ENCODE measurements at regions not wholly inside any gene's neighbourhood (a gene's known extent, or its start where the extent isn't known, plus 50 kb on each side); places are given as distances from the start of the nearest gene placed in this dataset.

GRCh38 chr14:26104717-26105116 lies 493.1 kb downstream of the NOVA1 start:
- DNase-seq = no peak
- no peak for TF ChIP-seq GATA1 (IDR thresholded peaks at IDR 0.05; ENCODE audit: low read depth, low read length)
- TF ChIP-seq POLR2A (IDR thresholded peaks at IDR 0.05; ENCODE audit: low read length) = no peak

GRCh38 chr14:26097852-26098251 lies 500.0 kb downstream of the NOVA1 start:
- TF ChIP-seq GATA1 (IDR thresholded peaks at IDR 0.05; ENCODE audit: low read depth, low read length) (no peak), POLR2A (IDR thresholded peaks at IDR 0.05; ENCODE audit: low read length) (no peak)
- DNase-seq = no peak

GRCh38 chr14:26088275-26088674 lies 509.6 kb downstream of the NOVA1 start:
- no peak for DNase-seq
- TF ChIP-seq GATA1 (IDR thresholded peaks at IDR 0.05; ENCODE audit: low read depth, low read length) (no peak), POLR2A (IDR thresholded peaks at IDR 0.05; ENCODE audit: low read length) (no peak)

- no peak for DNase-seq
- TF ChIP-seq GATA1 (IDR thresholded peaks at IDR 0.05; ENCODE audit: low read depth, low read length) (no peak), POLR2A (IDR thresholded peaks at IDR 0.05; ENCODE audit: low read length) (no peak)
Measured at GRCh38 chr14:26081043-26081442, 516.8 kb downstream of the NOVA1 start.

- DNase-seq = no peak
- TF ChIP-seq POLR2A (IDR thresholded peaks at IDR 0.05; ENCODE audit: low read length) = no peak
- TF ChIP-seq GATA1 (IDR thresholded peaks at IDR 0.05; ENCODE audit: low read depth, low read length) = no peak
Measured at GRCh38 chr14:26078561-26078960, 519.3 kb downstream of the NOVA1 start.

- DNase-seq = no peak
- TF ChIP-seq POLR2A (IDR thresholded peaks at IDR 0.05; ENCODE audit: low read length) (no peak), GATA1 (IDR thresholded peaks at IDR 0.05; ENCODE audit: low read depth, low read length) (no peak)
Measured at GRCh38 chr14:26074892-26075291, 522.9 kb downstream of the NOVA1 start.

GRCh38 chr14:26070443-26070842 lies 527.4 kb downstream of the NOVA1 start:
- TF ChIP-seq GATA1 (IDR thresholded peaks at IDR 0.05; ENCODE audit: low read depth, low read length) = no peak
- TF ChIP-seq POLR2A (IDR thresholded peaks at IDR 0.05; ENCODE audit: low read length) = no peak

GRCh38 chr14:26067786-26068459 lies 529.9 kb downstream of the NOVA1 start:
- no peak for DNase-seq
- TF ChIP-seq POLR2A (IDR thresholded peaks at IDR 0.05; ENCODE audit: low read length) (no peak), GATA1 (IDR thresholded peaks at IDR 0.05; ENCODE audit: low read depth, low read length) (no peak)

More at GRCh38 chr14:26070443-26070842, 527.4 kb downstream of the NOVA1 start:
- DNase-seq = no peak

GRCh38 chr14:26067341-26067740 lies 530.5 kb downstream of the NOVA1 start:
- DNase-seq = no peak
- TF ChIP-seq POLR2A (IDR thresholded peaks at IDR 0.05; ENCODE audit: low read length) = no peak
- TF ChIP-seq GATA1 (IDR thresholded peaks at IDR 0.05; ENCODE audit: low read depth, low read length) = no peak

- DNase-seq = no peak
- TF ChIP-seq GATA1 (IDR thresholded peaks at IDR 0.05; ENCODE audit: low read depth, low read length) = no peak
- TF ChIP-seq POLR2A (IDR thresholded peaks at IDR 0.05; ENCODE audit: low read length) = no peak
Measured at GRCh38 chr14:26056036-26056616, 541.7 kb downstream of the NOVA1 start.

- no peak for TF ChIP-seq POLR2A (IDR thresholded peaks at IDR 0.05; ENCODE audit: low read length)
- no peak for TF ChIP-seq GATA1 (IDR thresholded peaks at IDR 0.05; ENCODE audit: low read depth, low read length)
- no peak for DNase-seq
Measured at GRCh38 chr14:26032348-26032747, 565.5 kb downstream of the NOVA1 start.

GRCh38 chr14:26026384-26026783 lies 571.4 kb downstream of the NOVA1 start:
- TF ChIP-seq GATA1 (IDR thresholded peaks at IDR 0.05; ENCODE audit: low read depth, low read length) (no peak), POLR2A (IDR thresholded peaks at IDR 0.05; ENCODE audit: low read length) (no peak)
- no peak for DNase-seq

- TF ChIP-seq POLR2A (IDR thresholded peaks at IDR 0.05; ENCODE audit: low read length) (no peak), GATA1 (IDR thresholded peaks at IDR 0.05; ENCODE audit: low read depth, low read length) (no peak)
- no peak for DNase-seq
Measured at GRCh38 chr14:26023967-26024366, 573.9 kb downstream of the NOVA1 start.

- TF ChIP-seq POLR2A (IDR thresholded peaks at IDR 0.05; ENCODE audit: low read length) (no peak), GATA1 (IDR thresholded peaks at IDR 0.05; ENCODE audit: low read depth, low read length) (no peak)
- no peak for DNase-seq
Measured at GRCh38 chr14:26021759-26022158, 576.1 kb downstream of the NOVA1 start.

- no peak for TF ChIP-seq POLR2A (IDR thresholded peaks at IDR 0.05; ENCODE audit: low read length)
- no peak for TF ChIP-seq GATA1 (IDR thresholded peaks at IDR 0.05; ENCODE audit: low read depth, low read length)
- no peak for DNase-seq
Measured at GRCh38 chr14:26017270-26017669, 580.6 kb downstream of the NOVA1 start.
